DMS114 treated with DMSO at 0.1 percent for 48 hours (cell line): ENCODE measurements at regions not wholly inside any gene's neighbourhood (a gene's known extent, or its start where the extent isn't known, plus 50 kb on each side); places are given as distances from the start of the nearest gene placed in this dataset.

Experiments used
- DNase-seq: peaks from one replicate; lab custom pipeline; 2025; ENCODE audit not compliant: unreplicated experiment; lab: John Stamatoyannopoulos, UW

DNA sequence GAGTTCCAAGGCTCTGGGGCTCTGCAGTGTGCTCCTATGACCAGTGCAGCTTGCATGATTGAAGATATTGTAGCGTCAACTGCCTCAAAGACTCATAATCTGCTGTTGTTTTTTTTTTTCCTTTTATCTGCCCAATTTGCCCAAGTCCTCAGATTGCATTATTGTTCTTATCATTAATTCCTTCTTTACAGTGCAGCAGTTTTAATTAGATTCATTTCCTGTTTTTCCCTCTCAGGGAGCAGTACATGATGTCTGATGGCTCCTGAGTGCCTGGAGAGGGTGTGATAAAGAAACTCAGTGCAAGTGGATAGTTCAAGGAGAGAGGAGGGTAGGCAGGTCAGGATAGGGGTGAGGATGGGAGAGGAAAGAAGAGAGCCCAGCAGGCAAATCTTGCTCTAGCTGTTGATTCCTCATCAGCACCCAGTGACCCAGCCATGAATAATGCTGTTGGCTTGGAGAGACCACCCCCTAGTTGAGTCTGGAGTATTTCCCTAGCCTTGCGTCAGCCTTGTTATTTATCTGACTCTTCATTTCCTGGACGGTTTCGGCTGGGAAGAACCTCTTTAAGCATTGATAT, 219.6 kb upstream of the SESN3 start:
- DNase-seq: no peak

- DNase-seq: no peak
These were observed 214.8 kb upstream of the SESN3 start for GRCh38 chr11:95445746-95446333.

- DNase-seq: no peak
These were observed 213.6 kb upstream of the SESN3 start for GRCh38 chr11:95444309-95445241.

DNA sequence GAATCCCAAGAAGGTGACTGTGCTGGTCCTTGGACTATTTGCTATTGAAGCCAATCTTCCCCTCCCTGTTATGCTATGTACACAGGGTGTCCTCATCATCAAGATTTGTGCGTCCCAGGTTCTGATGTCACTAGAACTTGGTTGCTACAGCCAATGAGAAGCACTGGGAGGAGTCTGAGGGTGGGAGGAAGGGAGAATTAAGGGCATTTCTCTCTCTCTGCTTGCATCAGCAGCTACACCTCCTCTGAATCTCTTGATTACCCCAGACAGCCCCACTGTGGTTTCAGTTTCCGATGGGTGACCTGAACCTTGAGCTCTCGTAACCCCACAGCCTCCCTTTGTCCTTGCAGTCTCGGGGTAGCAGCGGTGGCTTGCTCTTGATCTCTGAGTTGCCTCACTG, 212.4 kb upstream of the SESN3 start:
- no peak for DNase-seq

- DNase-seq: no peak
These were observed 211.6 kb upstream of the SESN3 start for GRCh38 chr11:95442531-95443050.

DNA sequence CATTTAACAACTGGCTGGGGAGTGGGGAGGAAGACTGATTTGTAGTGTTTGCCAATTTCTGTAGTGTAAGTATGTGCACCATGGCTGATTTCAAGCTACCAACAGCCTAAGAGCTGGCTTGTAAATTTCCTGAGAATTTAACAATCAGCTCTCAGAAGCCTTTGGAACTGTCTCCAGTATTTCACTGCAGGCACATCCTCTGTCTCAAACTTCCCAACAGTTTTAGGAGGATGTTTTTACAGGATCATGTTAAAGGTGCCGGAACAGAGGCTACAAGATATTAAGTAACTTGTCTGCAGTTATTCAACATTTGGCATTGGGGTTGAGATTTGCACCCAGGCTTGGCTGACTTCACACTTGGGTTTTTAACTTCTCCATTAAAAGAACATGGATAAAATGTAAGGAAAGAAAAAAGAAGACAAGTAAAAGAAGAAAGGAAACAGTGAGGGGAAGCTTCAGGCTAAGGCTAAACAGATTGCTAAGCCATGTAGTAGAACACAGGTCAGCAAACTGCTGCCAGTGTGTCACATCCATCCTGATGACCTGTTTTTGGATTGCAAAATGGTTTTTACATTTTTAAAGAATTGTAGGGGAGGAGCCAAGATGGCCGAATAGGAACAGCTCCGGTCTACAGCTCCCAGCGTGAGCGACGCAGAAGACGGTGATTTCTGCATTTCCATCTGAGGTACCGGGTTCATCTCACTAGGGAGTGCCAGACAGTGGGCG, 204.8 kb upstream of the SESN3 start:
- no peak for DNase-seq

DNA sequence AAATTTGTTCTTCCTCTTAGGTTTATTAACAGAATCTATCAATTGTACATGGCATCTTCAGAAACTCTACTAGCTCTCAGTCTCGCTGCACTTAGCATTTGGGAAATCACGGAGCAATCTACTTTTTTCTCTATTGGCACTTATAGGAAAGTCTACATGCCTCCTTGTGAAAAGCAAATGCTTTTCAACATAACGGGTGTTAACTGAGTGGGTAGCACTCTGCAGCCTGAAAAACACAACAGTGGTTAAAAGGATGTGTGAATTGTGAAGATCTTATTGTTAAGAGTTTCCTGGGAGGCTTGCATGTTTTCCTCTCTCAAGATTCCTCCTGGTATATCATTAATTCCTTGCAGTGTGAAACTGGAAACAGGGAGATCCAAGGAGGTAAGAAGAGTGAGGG, 204.2 kb upstream of the SESN3 start:
- no peak for DNase-seq

- DNase-seq: no peak
These were observed 203.6 kb upstream of the SESN3 start for GRCh38 chr11:95434489-95435057.

GRCh38 chr11:95434009-95434408, 203.0 kb upstream of the SESN3 start:
- no peak for DNase-seq

- no peak for DNase-seq
These were observed 201.9 kb upstream of the SESN3 start for GRCh38 chr11:95432714-95433503.

DNA sequence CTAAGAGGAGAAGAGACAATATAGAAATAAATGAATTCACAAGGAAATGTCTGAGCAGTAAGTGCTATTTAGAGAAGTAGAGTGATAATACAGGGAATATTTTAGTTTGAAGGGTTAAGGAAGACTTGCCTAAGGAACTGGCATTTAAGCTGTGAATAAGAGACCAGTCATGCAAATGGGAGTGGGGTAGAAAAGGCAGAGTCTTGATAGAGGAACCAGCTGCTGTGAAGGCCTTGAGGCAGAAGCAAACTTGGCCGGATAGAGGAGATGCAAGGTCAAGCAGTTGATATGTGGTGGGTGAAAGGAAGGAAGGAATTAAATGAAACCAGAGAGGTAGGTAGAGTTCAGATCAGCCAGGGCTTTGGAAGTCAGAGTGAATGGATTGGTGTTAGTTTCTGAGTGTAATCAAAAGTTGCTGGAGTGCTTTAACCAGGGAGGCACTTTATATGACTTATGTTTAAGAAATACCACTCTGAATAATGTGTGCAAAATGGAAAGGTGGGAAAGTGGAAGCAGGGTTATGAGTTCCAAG, 198.4 kb upstream of the SESN3 start:
- no peak for DNase-seq

GRCh38 chr11:95426823-95427462, 195.9 kb upstream of the SESN3 start:
- DNase-seq: no peak

DNA sequence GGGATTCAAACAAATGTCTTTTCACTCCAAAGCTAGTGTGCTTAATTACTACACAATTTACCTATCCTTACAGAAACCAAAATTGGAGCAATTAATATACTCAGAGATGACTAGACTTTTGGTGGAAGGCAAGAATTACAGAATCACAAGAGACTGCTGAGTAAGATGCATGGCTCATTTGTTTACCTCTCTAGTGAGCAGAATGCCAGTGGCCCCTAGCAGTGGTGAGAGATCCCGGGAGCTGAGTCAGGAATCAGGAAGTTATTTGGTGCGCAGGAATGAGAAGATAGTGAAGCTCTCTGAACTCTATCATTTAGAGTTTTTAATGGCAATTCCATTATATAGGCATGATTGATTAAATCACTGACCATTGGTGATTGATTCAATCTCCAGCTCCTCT, 188.9 kb upstream of the SESN3 start:
- no peak for DNase-seq

GRCh38 chr11:95418916-95419315, 187.9 kb upstream of the SESN3 start:
- DNase-seq: no peak

- no peak for DNase-seq
These were observed 186.8 kb upstream of the SESN3 start for GRCh38 chr11:95417832-95418231.

- no peak for DNase-seq
These were observed 184.9 kb upstream of the SESN3 start for GRCh38 chr11:95415837-95416304.

GRCh38 chr11:95414217-95414616, 183.2 kb upstream of the SESN3 start:
- DNase-seq: no peak

- DNase-seq: no peak
These were observed 182.8 kb upstream of the SESN3 start for GRCh38 chr11:95413761-95414160.

DNA sequence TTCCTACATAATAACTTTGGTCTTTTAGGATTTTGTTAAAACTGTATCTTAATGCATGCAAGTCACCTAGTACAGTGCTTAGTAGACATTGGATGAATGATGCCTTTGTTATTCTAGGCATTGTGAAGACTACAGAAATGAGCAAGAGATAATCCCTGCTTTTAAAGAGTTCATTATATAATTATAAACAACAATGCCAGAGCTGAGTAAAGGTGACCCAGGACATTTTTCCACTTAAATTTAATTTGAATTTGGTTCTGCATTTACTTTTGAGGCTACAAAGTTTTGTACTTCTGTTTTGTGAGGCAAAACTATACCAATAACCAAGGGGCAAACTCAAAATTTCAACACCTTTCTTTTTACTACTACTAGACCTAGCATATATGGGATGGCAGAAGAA, 182.0 kb upstream of the SESN3 start:
- DNase-seq: no peak
